Heart left ventricle (tissue), 13 donors: ENCODE measurements at regions not wholly inside any gene's neighbourhood (a gene's known extent, or its start where the extent isn't known, plus 50 kb on each side); places are given as distances from the start of the nearest gene placed in this dataset.

Source experiments
- CTCF ChIP-seq, 12 donors: fragments of 200-600 bp; sonication (generic) in 4 of 12; IDR thresholded peaks; one replicate each; pipeline versions ENCODE4 v1.5.0 to v1.8.0; 2018 to 2022; ENCODE audit warnings: antibody characterized with exemption in 12 of 12, mild to moderate bottlenecking in 5 of 12
- POLR2A ChIP-seq, 2 donors: fragments of 450-650 bp; IDR thresholded peaks; one replicate each; pipeline ENCODE4 v1.6.1; 2017; ENCODE audit warnings: antibody characterized with exemption in 2 of 2, mild to moderate bottlenecking in 2 of 2, moderate library complexity in 2 of 2
- donor health status: ischemic (EF 13 %, LVEDD 7.1; RV severe dilation, severe dysfunction).
- donor health status: DM: no; HTN: yes; CAD: no.
- donor health status: DM: no; HTN: no; CAD: no.
- donor health status: ischemic (EF 25% LVEDD 6.9; RV normal size, moderate dysfunction).
- donor health status: ischemic (EF 25% LVEDD 5.7; RV mildly dilated, moderate dysfunction).
- donor health status: ischemic (EF 35%, LVEDD 5.7; RV mildly dilated, moderate dysfunction).
- donor health status: nonischemic (EF 11% LVEDD 7.7; RV severe dilation, severe dysfunction).
- donor health status: DM: yes; HTN: yes; CAD: no.
- donor health status: PGD.
- donor health status: ischemic (EF 29% LVEDD 5.4; RV normal size, mild dysfunction).
- donor health status: nonischemic (EF 23%, LVEDD 6.1; RV moderate dilation, normal function).

- TF ChIP-seq CTCF (IDR thresholded peaks at IDR 0.05) (no peak), POLR2A (IDR thresholded peaks at IDR 0.05) (no peak)
Observed at GRCh38 chr3:159273608-159274007, 471.8 kb downstream of the MFSD1 start.
